ENCODE measurements at regions not wholly inside any gene's neighbourhood (a gene's known extent, or its start where the extent isn't known, plus 50 kb on each side); places are given as distances from the start of the nearest gene placed in this dataset.

DNA sequence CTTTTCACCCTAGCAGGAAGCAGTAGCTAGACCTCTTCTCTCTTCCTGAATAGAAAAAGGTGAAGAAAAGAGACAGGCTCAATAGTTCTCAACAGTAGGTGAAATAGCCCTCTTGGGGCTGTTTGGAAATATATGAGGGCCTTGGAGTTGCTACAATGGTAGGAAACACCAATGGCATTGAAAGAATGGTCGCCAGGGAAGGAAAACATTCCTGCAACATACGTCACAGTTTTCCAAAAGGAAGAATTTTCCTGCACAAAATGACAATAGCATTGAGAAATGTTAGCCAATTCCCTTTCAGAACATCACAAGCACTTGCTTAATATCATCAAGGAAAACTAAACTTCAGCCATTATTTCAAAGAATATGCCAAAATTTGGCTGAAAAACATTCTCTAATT lies 484.5 kb downstream of the IGSF11 start:
- no peaks in the 10 kb centered on the region for H3K27me3 ChIP-seq
- DNase-seq (no peak), ATAC-seq (no peak)
- no peak overlapping the region for H3K4me3 ChIP-seq
- no peaks in the 10 kb centered on the region for H3K36me3 ChIP-seq
- in situ Hi-C loops (cut with MboI; ENCODE audit: low sequenced_read_pairs in 4 of 4), result no loop called here
- H3K27ac ChIP-seq, result no peak overlapping the region
- H3K9me3 ChIP-seq, result no peaks in the 10 kb centered on the region
- TF ChIP-seq, protein P1, sequence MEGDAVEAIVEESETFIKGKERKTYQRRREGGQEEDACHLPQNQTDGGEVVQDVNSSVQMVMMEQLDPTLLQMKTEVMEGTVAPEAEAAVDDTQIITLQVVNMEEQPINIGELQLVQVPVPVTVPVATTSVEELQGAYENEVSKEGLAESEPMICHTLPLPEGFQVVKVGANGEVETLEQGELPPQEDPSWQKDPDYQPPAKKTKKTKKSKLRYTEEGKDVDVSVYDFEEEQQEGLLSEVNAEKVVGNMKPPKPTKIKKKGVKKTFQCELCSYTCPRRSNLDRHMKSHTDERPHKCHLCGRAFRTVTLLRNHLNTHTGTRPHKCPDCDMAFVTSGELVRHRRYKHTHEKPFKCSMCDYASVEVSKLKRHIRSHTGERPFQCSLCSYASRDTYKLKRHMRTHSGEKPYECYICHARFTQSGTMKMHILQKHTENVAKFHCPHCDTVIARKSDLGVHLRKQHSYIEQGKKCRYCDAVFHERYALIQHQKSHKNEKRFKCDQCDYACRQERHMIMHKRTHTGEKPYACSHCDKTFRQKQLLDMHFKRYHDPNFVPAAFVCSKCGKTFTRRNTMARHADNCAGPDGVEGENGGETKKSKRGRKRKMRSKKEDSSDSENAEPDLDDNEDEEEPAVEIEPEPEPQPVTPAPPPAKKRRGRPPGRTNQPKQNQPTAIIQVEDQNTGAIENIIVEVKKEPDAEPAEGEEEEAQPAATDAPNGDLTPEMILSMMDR (IDR thresholded peaks at IDR 0.05 in 4 of 5, conservative IDR thresholded peaks at IDR 0.05 in 1 of 5), result no peak
- no peak for TF ChIP-seq POLR2A (IDR thresholded peaks at IDR 0.05)
- intact Hi-C loops (cut with DNase I; ENCODE audit: low total_unique reads), result no loop called here
- H3K4me1 ChIP-seq, result no peaks in the 10 kb centered on the region

DNA sequence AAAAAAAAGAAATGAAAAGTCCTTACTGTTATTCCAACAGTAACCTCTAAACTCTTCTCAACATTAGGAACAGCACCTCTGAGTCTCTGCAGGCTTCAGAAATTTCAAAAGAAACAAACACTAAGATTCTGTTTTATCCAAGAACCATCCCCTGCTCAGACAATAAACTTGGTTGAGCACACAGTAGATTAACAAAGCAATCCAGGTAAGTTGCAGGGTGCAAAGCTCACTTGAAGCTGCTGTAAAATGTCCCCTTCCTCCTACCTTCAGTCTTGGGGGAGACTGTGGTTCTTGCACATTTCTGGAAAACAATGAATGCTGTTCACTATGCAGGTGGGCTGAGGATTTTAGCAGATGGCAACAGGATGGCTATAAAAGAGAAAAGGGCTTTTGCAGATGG lies 484.1 kb downstream of the IGSF11 start:
- Histone ChIP-seq H3K4me1 (no peaks in the 10 kb centered on the region), H3K27ac (no peak overlapping the region), H3K27me3 (no peaks in the 10 kb centered on the region), H3K9me3 (no peaks in the 10 kb centered on the region), H3K4me3 (no peak overlapping the region), H3K36me3 (no peaks in the 10 kb centered on the region)
- no peak for ATAC-seq
- intact Hi-C loops (cut with DNase I; ENCODE audit: low total_unique reads) (no loop called here), in situ Hi-C loops (cut with MboI; ENCODE audit: low sequenced_read_pairs in 4 of 4) (no loop called here)
- DNase-seq, result no peak
- TF ChIP-seq, protein P1 (IDR thresholded peaks at IDR 0.05 in 4 of 5, conservative IDR thresholded peaks at IDR 0.05 in 1 of 5), result no peak
- TF ChIP-seq POLR2A (IDR thresholded peaks at IDR 0.05), result no peak

- in situ Hi-C loops (cut with MboI; ENCODE audit: low sequenced_read_pairs in 4 of 4) (no loop called here), intact Hi-C loops (cut with DNase I; ENCODE audit: low total_unique reads) (no loop called here)
- no peaks in the 10 kb centered on the region for H3K4me1 ChIP-seq
- H3K9me3 ChIP-seq, result no peaks in the 10 kb centered on the region
- H3K4me3 ChIP-seq, result no peak overlapping the region
- TF ChIP-seq, protein P1 (IDR thresholded peaks at IDR 0.05 in 4 of 5, conservative IDR thresholded peaks at IDR 0.05 in 1 of 5), result no peak
- no peak for TF ChIP-seq POLR2A (IDR thresholded peaks at IDR 0.05)
- no peaks in the 10 kb centered on the region for H3K27me3 ChIP-seq
- ATAC-seq, result no peak
- H3K27ac ChIP-seq, result no peak overlapping the region
- no peaks in the 10 kb centered on the region for H3K36me3 ChIP-seq
- no peak for DNase-seq
Measured at GRCh38 chr3:118554148-118554838, 480.4 kb downstream of the IGSF11 start.

DNA sequence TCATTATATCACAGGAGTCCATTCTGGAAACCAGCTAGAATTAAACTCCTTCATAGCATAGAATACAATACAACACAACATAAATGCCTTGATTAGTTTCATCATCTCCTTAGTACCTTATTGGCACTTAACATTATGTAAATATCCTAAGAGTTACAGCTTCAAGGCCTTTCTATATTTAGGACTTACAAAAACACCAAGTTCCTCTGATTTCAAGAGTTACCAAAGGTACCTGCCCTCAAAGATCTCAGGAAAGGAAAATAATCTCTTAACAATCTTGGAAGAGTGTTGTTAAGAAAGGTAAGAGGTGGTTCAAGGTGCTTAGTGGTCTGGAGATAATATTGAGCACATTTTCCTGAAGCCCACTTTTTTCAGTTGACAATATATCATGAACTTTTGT lies 477.7 kb downstream of the IGSF11 start:
- no peaks in the 10 kb centered on the region for H3K9me3 ChIP-seq
- ATAC-seq (no peak), DNase-seq (no peak)
- in situ Hi-C loops (cut with MboI; ENCODE audit: low sequenced_read_pairs in 4 of 4), result no loop called here
- no peak overlapping the region for H3K27ac ChIP-seq
- no peaks in the 10 kb centered on the region for H3K27me3 ChIP-seq
- no peaks in the 10 kb centered on the region for H3K4me1 ChIP-seq
- TF ChIP-seq, protein P1 (IDR thresholded peaks at IDR 0.05 in 4 of 5, conservative IDR thresholded peaks at IDR 0.05 in 1 of 5), result no peak
- no peak for TF ChIP-seq POLR2A (IDR thresholded peaks at IDR 0.05)
- H3K4me3 ChIP-seq, result no peak overlapping the region
- no peaks in the 10 kb centered on the region for H3K36me3 ChIP-seq
- intact Hi-C loops (cut with DNase I; ENCODE audit: low total_unique reads), result no loop called here

DNA sequence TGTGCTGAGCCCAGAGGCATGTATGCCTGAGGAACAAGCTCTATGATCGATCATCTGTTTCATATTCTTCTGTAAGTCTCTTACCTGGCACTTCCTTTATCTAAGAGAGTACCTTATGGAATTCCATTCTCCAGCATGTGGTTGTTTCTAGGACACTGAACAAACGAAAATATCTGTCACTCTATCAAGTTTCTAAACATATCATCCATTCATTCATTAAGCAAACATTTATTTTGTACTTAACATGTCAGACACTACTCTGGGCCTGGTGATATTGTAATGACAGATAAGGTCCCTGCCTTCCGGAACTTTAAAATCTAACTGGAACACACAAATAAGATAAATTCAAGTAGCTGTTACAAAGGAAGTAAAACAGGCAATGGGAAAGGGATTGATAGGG lies 477.1 kb downstream of the IGSF11 start:
- no peaks in the 10 kb centered on the region for H3K9me3 ChIP-seq
- in situ Hi-C loops (cut with MboI; ENCODE audit: low sequenced_read_pairs in 4 of 4), result no loop called here
- no peak for TF ChIP-seq POLR2A (IDR thresholded peaks at IDR 0.05)
- TF ChIP-seq, protein P1 (IDR thresholded peaks at IDR 0.05 in 4 of 5, conservative IDR thresholded peaks at IDR 0.05 in 1 of 5), result no peak
- no peak overlapping the region for H3K4me3 ChIP-seq
- no peak overlapping the region for H3K27ac ChIP-seq
- intact Hi-C loops (cut with DNase I; ENCODE audit: low total_unique reads), result no loop called here
- ATAC-seq (no peak), DNase-seq (no peak)
- H3K27me3 ChIP-seq, result no peaks in the 10 kb centered on the region
- H3K4me1 ChIP-seq, result no peaks in the 10 kb centered on the region
- H3K36me3 ChIP-seq, result no peaks in the 10 kb centered on the region

All from gastrocnemius medialis (tissue), 4 donors.